Activated CD8-positive, alpha-beta T cell treated with anti-CD3 and anti-CD28 coated beads, Interleukin-2, amount 10 ng/mL, durations not matched to agents 7 days and 5 days (primary cell): ENCODE measurements at regions not wholly inside any gene's neighbourhood (a gene's known extent, or its start where the extent isn't known, plus 50 kb on each side); places are given as distances from the start of the nearest gene placed in this dataset.

Experiments
- ATAC-seq: fragments of 150-1000 bp; cut with Tn5 transposase; one replicate; pipeline ENCODE4 v1.10.0; 2021; ENCODE audit warnings: moderate library complexity
- CTCF ChIA-PET: fragments of 350-600 bp; sonication (Branson Sonifier 250); formaldehyde crosslinking; loops from one replicate; lab custom pipeline; 2021; ENCODE audit warnings: antibody characterized with exemption; lab: Charles Lee
- POLR2A ChIA-PET: fragments of 350-600 bp; sonication (Branson Sonifier 250); formaldehyde crosslinking; loops from one replicate; lab custom pipeline; 2021; ENCODE audit warnings: antibody characterized with exemption; lab: Charles Lee
- DNase-seq: peaks from one replicate; pipeline ENCODE4 v3.0.0-alpha.2; 2020
- H3K27ac Mint-ChIP-seq: one replicate; pipeline ENCODE4 v1.8.0; 2021; ENCODE audit warnings: mild to moderate bottlenecking, mixed read lengths
- H3K27me3 Mint-ChIP-seq: one replicate; pipeline ENCODE4 v1.8.0; 2021; ENCODE audit warnings: low read depth, mixed read lengths
- H3K36me3 Mint-ChIP-seq: one replicate; pipeline ENCODE4 v1.8.0; 2021; ENCODE audit warnings: low read depth, mixed read lengths
- H3K4me1 Mint-ChIP-seq: one replicate; pipeline ENCODE4 v1.8.0; 2021; ENCODE audit warnings: low read depth, mixed read lengths
- H3K4me3 Mint-ChIP-seq: one replicate; pipeline ENCODE4 v1.8.0; 2021; ENCODE audit warnings: mild to moderate bottlenecking, mixed read lengths
- H3K9me3 Mint-ChIP-seq: one replicate; pipeline ENCODE4 v1.8.0; 2022; ENCODE audit warnings: mixed read lengths; ENCODE audit not compliant: insufficient read depth

- Mint-ChIP-seq H3K4me3 (peak overlapping the region; percentile 5), H3K27me3 (peaks cover 4% of the 10 kb centered on the region), H3K4me1 (peaks cover 51% of the 10 kb centered on the region), H3K36me3 (peaks cover 6% of the 10 kb centered on the region), H3K27ac (peak overlapping the region; percentile 20), H3K9me3 (peaks cover 3% of the 10 kb centered on the region)
- no peak for DNase-seq
- ChIA-PET CTCF (interaction anchor here (1.2 to 4.9 kb wide), 8 partner anchors 9 to 723 kb away, joined by 3 to 44 read pairs (median 6); no protein-coding TSS in a partner anchor), POLR2A (interaction anchor here (0.8 to 2.4 kb wide), 6 partner anchors 10 to 353 kb away, joined by 3 to 14 read pairs (median 6); partner anchors contain the start of gene TLE3)
- peak; percentile 41 for ATAC-seq
These were observed 292.0 kb downstream of the RPLP1 start for GRCh38 chr15:69744391-69745162.

DNA sequence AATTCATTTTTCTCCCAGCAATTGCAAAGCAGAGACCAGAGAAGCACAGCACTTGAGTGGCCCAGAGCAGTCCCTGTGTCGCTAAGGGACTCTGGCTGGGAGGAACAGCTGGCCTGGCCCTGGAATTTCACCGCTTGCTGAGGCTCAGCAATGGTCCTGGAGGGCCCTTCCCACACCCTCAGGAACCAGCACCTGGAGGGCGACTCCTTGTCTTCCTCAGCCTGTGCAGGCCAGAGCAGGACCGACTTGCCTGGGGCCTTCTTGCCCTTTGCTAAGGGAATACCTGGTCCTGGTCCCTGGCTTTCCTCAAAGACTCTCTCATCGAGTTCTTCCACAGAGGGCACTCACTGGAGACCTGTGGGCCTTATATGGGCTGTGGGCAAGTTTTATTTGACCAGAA, 294.6 kb downstream of the RPLP1 start:
- ATAC-seq = no peak
- Mint-ChIP-seq H3K36me3 (peaks cover 22% of the 10 kb centered on the region), H3K27me3 (peaks cover 4% of the 10 kb centered on the region), H3K4me1 (peaks cover 70% of the 10 kb centered on the region), H3K4me3 (no peak overlapping the region), H3K9me3 (peaks cover 25% of the 10 kb centered on the region), H3K27ac (no peak overlapping the region)
- DNase-seq = no peak
- POLR2A ChIA-PET = interaction anchor here (0.5 kb wide), 1 partner anchor 200 kb away, joined by 3 read pairs; no protein-coding TSS in a partner anchor
- CTCF ChIA-PET = interaction anchor here (3.2 kb wide), 1 partner anchor 17 kb away, joined by 15 read pairs; no protein-coding TSS in a partner anchor

- DNase-seq (no peak), ATAC-seq (no peak)
- Mint-ChIP-seq H3K27ac (no peak overlapping the region), H3K9me3 (peaks cover 34% of the 10 kb centered on the region), H3K4me3 (no peak overlapping the region), H3K4me1 (peaks cover 66% of the 10 kb centered on the region), H3K27me3 (peaks cover 4% of the 10 kb centered on the region), H3K36me3 (peaks cover 29% of the 10 kb centered on the region)
- POLR2A ChIA-PET = interaction anchor here (1.0 kb wide), 2 partner anchors 11 to 26 kb away, joined by 3 read pairs; no protein-coding TSS in a partner anchor
- CTCF ChIA-PET = interaction anchor here (0.7 to 3.2 kb wide), 5 partner anchors 12 to 719 kb away, joined by 3 to 15 read pairs (median 10); no protein-coding TSS in a partner anchor
These were observed 295.5 kb downstream of the RPLP1 start for GRCh38 chr15:69748131-69748530.

DNA sequence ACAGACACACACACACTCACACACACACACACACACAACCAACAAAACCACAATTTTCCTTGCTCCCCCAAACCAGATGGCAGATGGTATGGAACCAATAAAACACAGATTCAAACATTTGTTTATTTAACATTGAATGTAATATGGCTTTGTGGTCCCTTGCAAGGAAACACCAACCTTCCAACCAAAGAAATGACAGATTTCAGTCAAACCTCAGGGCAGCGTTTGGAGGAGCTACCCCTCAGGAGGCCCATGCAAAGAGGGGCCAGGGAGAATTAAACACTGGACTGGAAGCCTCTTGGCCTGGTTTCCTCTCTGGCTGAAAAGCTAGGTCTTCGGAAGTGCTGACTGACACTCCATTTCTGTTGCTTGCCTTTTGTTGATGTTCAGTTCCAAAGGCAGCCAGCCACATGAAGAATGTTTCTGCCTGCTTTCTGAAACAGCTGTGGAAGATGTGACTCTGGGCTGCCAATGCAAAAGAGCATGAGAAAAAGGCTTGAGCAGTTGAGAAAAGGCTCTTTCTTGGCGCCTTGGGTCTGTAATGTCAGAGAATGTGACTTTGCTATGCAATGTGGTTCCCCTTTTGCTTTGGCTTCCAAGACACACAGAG, 296.1 kb downstream of the RPLP1 start:
- Mint-ChIP-seq H3K27ac (no peak overlapping the region), H3K36me3 (peaks cover 35% of the 10 kb centered on the region), H3K4me1 (peaks cover 66% of the 10 kb centered on the region), H3K27me3 (peaks cover 4% of the 10 kb centered on the region), H3K4me3 (no peak overlapping the region), H3K9me3 (peaks cover 39% of the 10 kb centered on the region)
- CTCF ChIA-PET = interaction anchor here (0.9 to 3.2 kb wide), 8 partner anchors 10 to 270 kb away, joined by 3 to 15 read pairs (median 8); no protein-coding TSS in a partner anchor
- no peak for ATAC-seq
- DNase-seq = no peak
- POLR2A ChIA-PET = interaction anchor here (0.5 to 1.0 kb wide), 4 partner anchors 11 to 38 kb away, joined by 3 to 4 read pairs (median 4); no protein-coding TSS in a partner anchor

DNA sequence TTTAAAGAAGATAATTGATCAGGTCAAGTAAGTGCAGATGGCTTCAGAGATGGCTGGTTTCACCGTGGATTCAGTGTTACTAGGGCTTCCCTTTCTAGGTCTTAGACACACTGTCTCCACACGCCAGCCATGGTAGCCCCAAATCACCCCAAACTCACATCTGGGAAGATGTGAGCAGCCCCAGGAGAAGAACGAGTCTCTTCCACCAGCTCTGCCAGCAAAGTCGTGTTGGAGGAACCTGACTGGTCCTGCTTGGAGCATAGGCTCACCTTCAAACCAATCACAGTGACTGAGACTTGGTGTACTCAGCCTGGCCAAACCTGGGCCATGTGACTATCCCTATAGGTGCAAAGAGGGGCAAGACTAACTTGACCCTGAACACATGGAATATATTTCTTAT, 296.7 kb downstream of the RPLP1 start:
- Mint-ChIP-seq H3K4me3 (no peak overlapping the region), H3K9me3 (peaks cover 44% of the 10 kb centered on the region), H3K36me3 (peaks cover 41% of the 10 kb centered on the region), H3K27me3 (peaks cover 4% of the 10 kb centered on the region), H3K27ac (no peak overlapping the region), H3K4me1 (peaks cover 66% of the 10 kb centered on the region)
- ChIA-PET CTCF (interaction anchor here (0.9 to 3.2 kb wide), 10 partner anchors 9 to 271 kb away, joined by 3 to 15 read pairs (median 6); no protein-coding TSS in a partner anchor), POLR2A (interaction anchor here (0.5 to 0.9 kb wide), 2 partner anchors 12 to 38 kb away, joined by 4 read pairs; no protein-coding TSS in a partner anchor)
- no peak for DNase-seq
- ATAC-seq = no peak

DNA sequence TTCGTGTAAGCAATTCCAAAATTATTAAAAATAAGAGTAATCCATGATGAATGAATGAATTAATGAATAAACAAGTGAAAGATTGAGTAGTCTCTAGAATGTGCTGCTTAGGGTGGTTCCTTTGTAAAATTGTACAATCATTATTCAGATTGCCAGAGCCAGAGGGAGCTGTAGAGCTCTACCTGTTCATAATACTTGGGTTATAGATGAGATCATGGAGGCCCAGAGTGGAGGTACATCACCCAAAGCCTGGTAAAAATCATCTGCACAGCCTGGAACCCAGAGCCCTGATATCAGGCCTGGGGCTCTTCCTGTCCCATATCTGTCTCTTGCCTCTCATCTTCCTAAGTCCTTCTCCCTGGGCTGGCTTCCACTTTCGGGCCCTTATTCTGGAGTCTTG, 297.2 kb downstream of the RPLP1 start:
- Mint-ChIP-seq H3K4me1 (peaks cover 66% of the 10 kb centered on the region), H3K27me3 (peaks cover 7% of the 10 kb centered on the region), H3K9me3 (peaks cover 48% of the 10 kb centered on the region), H3K36me3 (peaks cover 46% of the 10 kb centered on the region), H3K27ac (no peak overlapping the region), H3K4me3 (no peak overlapping the region)
- POLR2A ChIA-PET = interaction anchor here (0.5 to 0.9 kb wide), 2 partner anchors 11 to 297 kb away, joined by 4 read pairs; no protein-coding TSS in a partner anchor
- DNase-seq = no peak
- CTCF ChIA-PET = interaction anchor here (1.2 to 3.2 kb wide), 10 partner anchors 8 to 271 kb away, joined by 3 to 15 read pairs (median 6); no protein-coding TSS in a partner anchor
- no peak for ATAC-seq

DNA sequence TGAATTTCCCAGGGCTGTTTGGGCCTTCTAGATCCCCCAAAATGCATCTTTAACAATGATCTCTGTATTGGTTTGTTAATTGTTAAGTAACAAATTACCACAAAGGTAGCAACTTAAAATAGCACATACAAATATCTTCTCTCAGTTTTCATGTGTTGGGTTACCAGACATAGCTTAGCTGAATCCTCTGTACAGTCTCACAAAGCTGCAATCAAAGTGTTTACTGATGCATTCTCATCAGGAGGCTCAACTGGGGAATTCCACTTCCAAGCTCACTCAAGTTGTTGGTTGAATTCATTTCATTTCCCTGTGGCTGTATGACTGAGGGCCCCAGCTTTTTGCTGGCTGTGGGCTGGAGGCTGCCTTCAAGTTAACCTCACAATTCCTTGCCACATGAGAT, 297.6 kb downstream of the RPLP1 start:
- Mint-ChIP-seq H3K4me3 (no peak overlapping the region), H3K27me3 (peaks cover 7% of the 10 kb centered on the region), H3K9me3 (peaks cover 48% of the 10 kb centered on the region), H3K4me1 (peaks cover 68% of the 10 kb centered on the region), H3K27ac (no peak overlapping the region), H3K36me3 (peaks cover 46% of the 10 kb centered on the region)
- no peak for ATAC-seq
- no peak for DNase-seq
- CTCF ChIA-PET = interaction anchor here (1.3 to 3.2 kb wide), 8 partner anchors 10 to 272 kb away, joined by 3 to 15 read pairs (median 6); no protein-coding TSS in a partner anchor
- POLR2A ChIA-PET = interaction anchor here (0.5 kb wide), 1 partner anchor 297 kb away, joined by 4 read pairs; no protein-coding TSS in a partner anchor

- ATAC-seq (no peak), DNase-seq (no peak)
- Mint-ChIP-seq H3K36me3 (peaks cover 46% of the 10 kb centered on the region), H3K9me3 (peaks cover 48% of the 10 kb centered on the region), H3K27me3 (peaks cover 5% of the 10 kb centered on the region), H3K4me1 (peaks cover 73% of the 10 kb centered on the region), H3K4me3 (no peak overlapping the region), H3K27ac (no peak overlapping the region)
- ChIA-PET POLR2A (no interaction called here), CTCF (interaction anchor here (0.7 to 2.5 kb wide), 7 partner anchors 9 to 350 kb away, joined by 3 to 5 read pairs (median 3); no protein-coding TSS in a partner anchor)
These were observed 298.5 kb downstream of the RPLP1 start for GRCh38 chr15:69751147-69751546.

DNA sequence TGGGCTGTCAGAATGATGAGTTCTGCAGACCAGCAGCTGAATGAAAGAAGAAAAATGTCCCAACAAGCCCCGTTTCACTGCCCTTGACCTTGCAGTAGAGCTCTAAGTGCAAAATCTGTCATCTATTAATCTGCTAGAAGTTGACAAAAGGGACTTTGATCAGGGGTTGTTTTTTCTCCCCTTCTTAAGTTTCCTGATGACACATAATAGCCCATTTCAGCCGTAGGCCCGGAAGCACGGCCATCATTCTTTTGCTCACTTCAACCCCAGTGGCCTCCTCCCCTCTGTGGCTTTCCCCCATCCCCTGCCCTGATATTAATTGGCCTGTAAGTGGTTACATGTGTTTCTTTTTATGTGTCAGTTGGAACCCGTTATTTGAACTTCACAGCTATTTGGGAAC, 298.9 kb downstream of the RPLP1 start:
- ChIA-PET CTCF (interaction anchor here (0.6 to 2.5 kb wide), 8 partner anchors 8 to 349 kb away, joined by 3 to 5 read pairs (median 3); no protein-coding TSS in a partner anchor), POLR2A (interaction anchor here (0.9 kb wide), 1 partner anchor 9 kb away, joined by 3 read pairs; no protein-coding TSS in a partner anchor)
- ATAC-seq = no peak
- peaks cover 46% of the 10 kb centered on the region for H3K36me3 Mint-ChIP-seq
- H3K9me3 Mint-ChIP-seq = peaks cover 48% of the 10 kb centered on the region
- H3K27ac Mint-ChIP-seq = no peak overlapping the region
- H3K4me1 Mint-ChIP-seq = peaks cover 75% of the 10 kb centered on the region
- H3K4me3 Mint-ChIP-seq = no peak overlapping the region
- DNase-seq = no peak
- H3K27me3 Mint-ChIP-seq = peaks cover 5% of the 10 kb centered on the region

DNA sequence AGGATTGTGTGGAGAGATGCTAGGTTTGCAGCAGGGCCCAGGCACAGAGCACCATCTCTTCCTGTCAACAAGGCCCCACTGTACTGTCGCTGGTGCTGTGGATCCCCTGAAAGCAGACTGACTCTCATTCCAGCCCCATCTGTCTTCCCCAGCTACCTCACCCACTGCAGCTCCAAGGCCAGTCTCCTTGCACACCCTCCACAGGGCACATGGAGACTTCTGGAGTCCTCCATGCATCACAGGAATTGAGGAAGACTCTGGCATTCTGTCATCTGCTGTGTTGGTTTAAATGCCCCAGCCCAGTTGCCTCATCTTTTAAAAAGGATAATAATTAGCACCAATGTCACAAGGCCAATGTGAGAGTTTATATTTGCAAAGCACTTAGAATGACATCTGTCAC, 301.2 kb downstream of the RPLP1 start:
- ChIA-PET POLR2A (interaction anchor here (0.7 to 3.2 kb wide), 3 partner anchors 8 to 33 kb away, joined by 3 to 11 read pairs (median 5); no protein-coding TSS in a partner anchor), CTCF (interaction anchor here (0.9 to 5.3 kb wide), 5 partner anchors 10 to 344 kb away, joined by 3 to 44 read pairs (median 4); partner anchors contain the start of gene TLE3)
- Mint-ChIP-seq H3K4me1 (peaks cover 86% of the 10 kb centered on the region), H3K9me3 (peaks cover 48% of the 10 kb centered on the region), H3K36me3 (peaks cover 53% of the 10 kb centered on the region), H3K27ac (peak overlapping the region; percentile 21), H3K27me3 (peaks cover 5% of the 10 kb centered on the region), H3K4me3 (no peak overlapping the region)
- ATAC-seq (no peak), DNase-seq (no peak)

- CTCF ChIA-PET = interaction anchor here (1.3 to 5.3 kb wide), 3 partner anchors 10 to 345 kb away, joined by 3 to 44 read pairs (median 3); no protein-coding TSS in a partner anchor
- POLR2A ChIA-PET = interaction anchor here (0.7 to 3.2 kb wide), 4 partner anchors 10 to 738 kb away, joined by 3 to 11 read pairs (median 4); no protein-coding TSS in a partner anchor
These were observed 301.7 kb downstream of the RPLP1 start for GRCh38 chr15:69754313-69754712.

More at GRCh38 chr15:69754313-69754712, 301.7 kb downstream of the RPLP1 start:
- ATAC-seq (no peak), DNase-seq (no peak)
- H3K4me1 Mint-ChIP-seq = peaks cover 86% of the 10 kb centered on the region
- H3K27ac Mint-ChIP-seq = peak overlapping the region; percentile 76
- peaks cover 5% of the 10 kb centered on the region for H3K27me3 Mint-ChIP-seq
- peak overlapping the region; percentile 51 for H3K4me3 Mint-ChIP-seq
- H3K36me3 Mint-ChIP-seq = peaks cover 57% of the 10 kb centered on the region
- H3K9me3 Mint-ChIP-seq = peaks cover 50% of the 10 kb centered on the region
